Breast epithelium (tissue), 3 donors: ENCODE measurements at regions not wholly inside any gene's neighbourhood (a gene's known extent, or its start where the extent isn't known, plus 50 kb on each side); places are given as distances from the start of the nearest gene placed in this dataset.

Source experiments
- POLR2A ChIP-seq: fragments of 450-650 bp; IDR thresholded peaks from one replicate; pipeline ENCODE4 v1.6.1; 2016; ENCODE audit warnings: antibody characterized with exemption, mild to moderate bottlenecking, moderate library complexity
- TF ChIP-seq, protein P1 (sequence below), 3 donors: fragments of 450-650 bp; IDR thresholded peaks; one replicate each; pipeline ENCODE4 v1.5.1; 2016 to 2017; ENCODE audit warnings: antibody characterized with exemption in 3 of 3, mild to moderate bottlenecking in 3 of 3, moderate library complexity in 3 of 3

DNA sequence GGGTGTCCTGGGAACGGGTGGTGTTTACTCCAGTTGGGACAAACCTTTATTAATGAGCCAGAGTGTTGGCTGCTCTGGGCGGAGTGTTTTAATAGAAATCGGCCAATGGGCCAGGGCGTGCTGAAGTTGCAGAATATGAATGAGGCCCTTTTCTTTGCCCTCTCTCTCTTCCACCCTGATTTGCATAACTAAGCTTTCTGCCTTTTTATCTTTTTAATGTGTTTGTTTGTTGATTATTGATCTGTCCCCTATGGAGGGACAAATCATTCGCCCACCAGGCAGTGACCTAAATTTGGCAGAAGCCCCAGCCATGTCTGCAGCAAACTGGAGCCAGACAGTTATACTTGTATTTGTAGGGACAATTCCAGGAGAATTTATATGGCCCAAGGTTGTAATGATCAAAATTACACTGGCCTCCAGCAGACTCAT is 420.9 kb downstream of the PREX1 start:
- TF ChIP-seq POLR2A: no peak
- TF ChIP-seq, protein P1, sequence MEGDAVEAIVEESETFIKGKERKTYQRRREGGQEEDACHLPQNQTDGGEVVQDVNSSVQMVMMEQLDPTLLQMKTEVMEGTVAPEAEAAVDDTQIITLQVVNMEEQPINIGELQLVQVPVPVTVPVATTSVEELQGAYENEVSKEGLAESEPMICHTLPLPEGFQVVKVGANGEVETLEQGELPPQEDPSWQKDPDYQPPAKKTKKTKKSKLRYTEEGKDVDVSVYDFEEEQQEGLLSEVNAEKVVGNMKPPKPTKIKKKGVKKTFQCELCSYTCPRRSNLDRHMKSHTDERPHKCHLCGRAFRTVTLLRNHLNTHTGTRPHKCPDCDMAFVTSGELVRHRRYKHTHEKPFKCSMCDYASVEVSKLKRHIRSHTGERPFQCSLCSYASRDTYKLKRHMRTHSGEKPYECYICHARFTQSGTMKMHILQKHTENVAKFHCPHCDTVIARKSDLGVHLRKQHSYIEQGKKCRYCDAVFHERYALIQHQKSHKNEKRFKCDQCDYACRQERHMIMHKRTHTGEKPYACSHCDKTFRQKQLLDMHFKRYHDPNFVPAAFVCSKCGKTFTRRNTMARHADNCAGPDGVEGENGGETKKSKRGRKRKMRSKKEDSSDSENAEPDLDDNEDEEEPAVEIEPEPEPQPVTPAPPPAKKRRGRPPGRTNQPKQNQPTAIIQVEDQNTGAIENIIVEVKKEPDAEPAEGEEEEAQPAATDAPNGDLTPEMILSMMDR (IDR thresholded peaks at IDR 0.05): no peak
